G401.6 (cell line): ENCODE measurements at regions not wholly inside any gene's neighbourhood (a gene's known extent, or its start where the extent isn't known, plus 50 kb on each side); places are given as distances from the start of the nearest gene placed in this dataset.
"Not testable (repeated sequence)": the region's sequence is repeated elsewhere in the genome, so short reads cannot be mapped to it uniquely, and the experiment has no call there.

Source experiments
- FAIRE-seq: peaks from 2 replicates; lab custom pipeline; 2012; peaks lifted over from hg19 to GRCh38; lab: Jason Lieb, UNC

DNA sequence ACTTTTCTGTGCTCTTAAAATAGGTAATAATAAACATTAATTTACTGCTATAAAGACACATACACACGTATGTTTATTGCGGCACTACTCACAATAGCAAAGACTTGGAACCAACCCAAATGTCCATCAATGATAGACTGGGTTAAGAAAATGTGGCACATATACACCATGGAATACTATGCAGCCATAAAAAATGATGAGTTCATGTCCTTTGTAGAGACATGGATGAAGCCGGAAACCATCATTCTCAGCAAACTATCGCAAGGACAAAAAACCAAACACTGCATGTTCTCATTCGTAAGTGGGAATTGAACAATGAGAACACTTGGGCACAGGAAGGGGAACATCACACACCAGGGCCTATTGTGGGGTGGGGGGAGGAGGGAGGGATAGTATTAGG, 97.4 kb upstream of the NR5A2 start:
- FAIRE-seq, result not testable (repeated sequence)

GRCh38 chr1:199931666-199932377, 95.7 kb upstream of the NR5A2 start:
- no peak for FAIRE-seq

DNA sequence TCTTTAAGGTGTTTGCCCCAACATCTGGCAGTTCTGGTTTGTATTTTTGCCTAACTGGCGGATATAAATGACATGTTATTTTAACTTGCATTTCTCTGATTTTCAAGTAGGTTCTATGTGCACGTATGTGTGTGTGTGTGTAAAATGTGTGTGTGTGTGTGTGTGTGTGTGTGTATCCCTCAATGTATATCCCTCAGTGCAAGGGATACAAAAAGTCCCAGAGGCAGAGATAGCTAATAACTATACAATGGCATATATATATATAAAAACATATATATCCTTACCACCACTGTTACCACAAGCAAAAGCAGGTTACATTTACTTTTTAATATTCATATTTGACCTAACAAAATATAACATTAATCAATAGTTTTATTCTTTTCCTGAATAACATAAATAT, 95.0 kb upstream of the NR5A2 start:
- no peak for FAIRE-seq

DNA sequence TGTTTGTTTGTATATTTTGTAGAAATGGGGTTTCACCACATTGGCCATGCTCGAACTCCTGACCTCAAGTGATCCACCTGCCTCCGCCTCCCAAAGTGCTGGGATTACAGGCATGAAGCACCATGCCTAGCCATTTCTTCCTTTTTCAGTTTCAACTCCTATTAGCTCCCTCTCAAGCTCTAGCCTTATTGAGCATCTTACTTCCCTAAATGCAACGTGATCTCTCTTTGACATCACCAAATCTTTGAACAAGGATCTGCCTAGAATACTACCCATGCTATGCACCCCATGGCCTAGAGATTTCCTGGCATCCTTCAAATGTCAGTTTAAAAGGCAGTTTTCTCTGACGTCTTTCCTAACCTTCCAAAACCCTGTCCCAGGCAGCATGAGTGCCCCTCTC, 91.1 kb upstream of the NR5A2 start:
- no peak for FAIRE-seq

DNA sequence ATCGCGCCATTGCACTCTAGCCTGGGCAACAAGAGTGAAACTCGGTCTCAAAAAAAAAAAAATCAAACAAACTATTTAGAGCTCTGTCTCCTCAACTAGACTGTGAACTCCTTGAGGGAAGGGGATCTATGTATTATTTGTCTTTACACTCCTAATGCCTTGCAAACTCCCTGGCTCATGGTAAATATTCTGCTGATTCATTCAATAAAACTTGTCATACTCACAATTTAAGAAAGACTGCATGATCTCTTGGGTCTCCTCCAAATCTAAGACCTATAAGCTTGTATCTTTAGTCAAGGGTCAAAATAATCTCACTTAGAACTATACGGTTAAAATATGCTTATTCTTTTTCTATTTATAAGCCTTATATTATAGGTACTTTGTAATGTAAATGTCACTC, 90.3 kb upstream of the NR5A2 start:
- FAIRE-seq, result no peak

DNA sequence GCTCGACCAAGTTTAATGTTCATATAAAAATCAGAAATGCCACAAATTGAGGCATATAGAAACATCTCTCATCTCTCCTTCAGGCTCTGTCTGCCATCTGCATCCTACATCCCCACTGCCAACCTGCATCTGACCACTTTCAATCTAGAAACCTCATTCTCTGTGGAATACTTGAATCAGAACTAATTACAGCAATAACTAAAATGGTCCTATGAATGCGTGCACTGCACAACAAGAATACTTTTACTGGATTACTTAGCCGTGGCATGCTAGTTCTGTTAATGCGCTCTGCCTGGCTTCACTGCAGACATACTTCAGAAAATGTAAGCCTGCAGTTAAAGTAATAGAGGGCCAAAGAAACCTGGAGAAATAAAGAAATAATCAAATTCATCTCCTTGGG, 89.8 kb upstream of the NR5A2 start:
- FAIRE-seq, result no peak

- FAIRE-seq, result no peak
These were observed 82.5 kb upstream of the NR5A2 start for GRCh38 chr1:199944986-199945385.

GRCh38 chr1:199945591-199945990, 81.9 kb upstream of the NR5A2 start:
- no peak for FAIRE-seq

DNA sequence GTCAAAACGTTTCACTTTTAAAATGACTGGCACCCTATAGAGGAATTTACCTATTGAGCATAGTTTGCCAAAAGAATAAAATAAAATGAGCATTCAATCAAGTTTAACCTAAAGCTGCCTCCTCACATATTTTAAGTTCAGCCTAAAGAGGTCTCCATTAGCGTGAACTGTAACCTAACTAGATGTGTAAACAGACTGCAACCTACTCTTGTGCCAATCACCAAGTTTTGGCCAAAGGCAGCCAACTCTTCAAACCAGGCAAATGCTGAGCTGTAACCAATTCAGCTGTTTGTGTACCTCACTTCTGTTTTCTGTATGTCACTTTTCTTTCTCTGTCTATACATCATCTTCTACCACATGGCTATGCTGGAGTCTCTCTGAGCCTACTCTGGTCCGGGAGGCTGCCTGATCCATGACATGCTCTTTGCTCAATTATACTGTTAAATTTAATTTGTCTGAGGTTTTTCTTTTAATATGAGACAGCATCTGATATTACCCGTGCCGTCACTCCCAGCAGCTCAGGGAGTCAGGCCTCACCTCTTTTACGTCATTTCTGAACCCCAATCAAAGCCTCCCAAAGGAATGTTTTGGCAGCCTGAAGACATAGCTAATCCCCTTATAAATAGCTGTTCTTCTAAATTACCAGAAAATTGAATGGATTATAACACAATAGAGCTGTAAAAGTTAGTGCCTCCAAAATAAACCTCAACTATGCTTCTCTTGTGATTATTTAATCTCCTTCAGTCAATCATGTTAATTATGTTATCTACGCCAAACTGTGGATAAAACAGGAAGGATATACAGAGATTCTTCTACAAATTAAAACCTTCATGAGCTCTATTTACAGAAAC, 81.0 kb upstream of the NR5A2 start:
- no peak for FAIRE-seq

- FAIRE-seq, result no peak
These were observed 78.8 kb upstream of the NR5A2 start for GRCh38 chr1:199948587-199949280.

DNA sequence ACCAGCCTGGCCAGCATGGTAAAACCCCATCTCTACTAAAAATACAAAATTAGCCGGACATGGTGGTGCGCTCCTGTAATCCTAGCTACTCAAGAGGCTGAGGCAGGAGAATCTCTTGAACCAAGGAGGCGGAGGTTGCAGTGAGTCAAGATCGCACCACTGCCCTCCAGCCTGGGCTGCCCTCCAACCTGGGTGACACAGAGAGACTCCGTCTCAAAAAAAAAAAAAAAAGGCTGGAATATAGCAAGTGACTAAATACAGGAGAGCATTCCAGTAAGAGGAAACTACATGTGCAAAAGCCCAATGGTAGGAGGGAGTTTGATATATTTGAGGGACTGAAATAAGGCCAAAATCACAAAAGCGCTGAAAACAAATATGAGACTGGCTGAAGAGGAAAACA, 76.5 kb upstream of the NR5A2 start:
- FAIRE-seq, result not testable (repeated sequence)

DNA sequence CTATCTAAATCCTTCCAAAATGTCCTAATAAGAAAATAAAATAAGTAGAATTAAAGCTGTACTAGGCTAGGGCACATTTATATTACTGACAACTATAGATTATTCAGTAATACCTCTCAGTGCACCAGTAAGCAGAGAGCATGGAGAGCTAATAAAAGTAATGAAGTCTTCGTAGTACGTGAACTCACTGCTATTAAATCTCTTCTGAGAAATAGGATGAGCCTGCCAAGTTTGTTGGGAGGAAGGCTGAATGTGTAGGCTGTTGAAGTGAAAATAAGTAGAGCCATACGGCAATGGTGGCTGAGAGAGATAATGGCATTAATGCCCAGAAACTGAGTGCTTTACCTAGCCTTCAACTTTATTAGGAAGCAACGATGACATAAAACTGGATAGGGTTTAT, 73.9 kb upstream of the NR5A2 start:
- FAIRE-seq, result no peak

GRCh38 chr1:199954699-199955098, 72.8 kb upstream of the NR5A2 start:
- FAIRE-seq, result no peak

DNA sequence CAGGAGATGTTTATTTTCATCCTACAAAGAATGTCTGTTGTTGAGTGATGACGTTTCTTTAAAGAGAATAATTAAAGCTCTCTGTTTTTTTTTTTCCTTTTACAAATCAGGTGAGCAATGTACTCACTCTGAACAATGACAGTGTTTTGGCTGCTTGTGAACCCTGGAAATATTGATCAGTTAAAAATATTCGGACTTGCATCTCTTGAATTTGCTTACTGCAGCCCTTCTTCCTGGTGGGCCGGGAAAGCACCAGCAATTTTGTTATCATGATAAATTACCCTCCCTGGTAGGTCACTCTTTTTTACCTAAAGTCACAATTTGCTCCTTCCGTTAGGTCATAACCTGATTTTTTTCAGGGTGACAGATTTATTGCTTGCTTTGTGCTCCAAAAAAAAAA, 72.3 kb upstream of the NR5A2 start:
- no peak for FAIRE-seq

GRCh38 chr1:199956005-199956404, 71.5 kb upstream of the NR5A2 start:
- FAIRE-seq, result no peak

GRCh38 chr1:199959033-199959774, 68.3 kb upstream of the NR5A2 start:
- no peak for FAIRE-seq

DNA sequence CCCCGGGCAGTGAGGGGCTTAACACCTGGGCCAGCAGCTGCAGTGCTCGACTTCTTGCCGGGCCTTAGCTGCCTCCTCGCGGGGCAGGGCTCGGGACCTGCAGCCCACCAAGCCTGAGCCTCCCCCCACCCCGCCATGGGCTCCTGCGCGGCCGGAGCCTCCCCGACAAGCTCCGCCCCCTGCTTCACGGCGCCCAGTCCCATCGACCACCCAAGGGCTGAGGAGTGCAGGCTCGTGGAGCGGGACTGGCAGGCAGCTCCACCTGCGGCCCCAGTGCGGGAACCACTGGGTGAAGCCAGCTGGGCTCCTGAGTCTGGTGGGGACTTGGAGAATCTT, 67.8 kb upstream of the NR5A2 start:
- no peak for FAIRE-seq

GRCh38 chr1:199970125-199970524, 57.4 kb upstream of the NR5A2 start:
- FAIRE-seq, result no peak

GRCh38 chr1:199976496-199977144, 50.9 kb upstream of the NR5A2 start:
- FAIRE-seq, result no peak
